T-cell (primary cell): ENCODE measurements at regions not wholly inside any gene's neighbourhood (a gene's known extent, or its start where the extent isn't known, plus 50 kb on each side); places are given as distances from the start of the nearest gene placed in this dataset.

ENCODE experiments used
- ATAC-seq, 4 experiments: fragments of 200-7000 bp in 3 of 4; fragments of 150-1000 bp in 1 of 4; cut with Tn5 transposase; replicated peaks in 1 of 4; 1 replicate in 3 of 4; 2 replicates in 1 of 4; pipeline ENCODE4 v1.10.0; 2021; ENCODE audit warnings: moderate library complexity in 3 of 4, mild to moderate bottlenecking in 2 of 4, moderate number of reproducible peaks in 1 of 4
- CTCF ChIA-PET, 2 donors: fragments of 300-600 bp; sonication (Branson Sonifier 250); formaldehyde crosslinking; loops; one replicate each; lab custom pipeline; 2022; ENCODE audit warnings: antibody characterized with exemption in 2 of 2; lab: Charles Lee
- POLR2A ChIA-PET, 2 donors: fragments of 300-600 bp; sonication (Branson Sonifier 250); formaldehyde crosslinking; loops; one replicate each; lab custom pipeline; 2022; ENCODE audit warnings: antibody characterized with exemption in 2 of 2; lab: Charles Lee
- DNase-seq, 35 experiments: peaks; one replicate each; pipeline versions ENCODE4 v3.0.0 to v3.0.0-alpha.2; 2013 to 2023
- H3K27ac ChIP-seq: one replicate; pipeline ENCODE4 v1.5.1; 2013; ENCODE audit warnings: low read length
- H3K27me3 ChIP-seq, 2 experiments: replicated peaks in 1 of 2; 1 replicate in 1 of 2; 2 replicates in 1 of 2; pipeline versions ENCODE4 v1.6.1 to v1.7.0; 2013; ENCODE audit warnings: low read length in 1 of 2, mixed read lengths in 1 of 2; ENCODE audit not compliant: control insufficient read depth in 2 of 2, insufficient read depth in 2 of 2; ENCODE audit errors: extremely low read depth in 1 of 2
- H3K36me3 ChIP-seq, 2 donors: 1 replicate in 1 of 2; 2 replicates in 1 of 2; pipeline versions ENCODE4 v1.6.1 to v1.7.0; 2013; ENCODE audit warnings: low read length in 1 of 2; ENCODE audit not compliant: control insufficient read depth in 2 of 2, insufficient read depth in 1 of 2; ENCODE audit errors: extremely low read depth in 1 of 2
- H3K4me1 ChIP-seq, 2 experiments: 1 replicate in 1 of 2; 2 replicates in 1 of 2; pipeline versions ENCODE4 v1.6.1 to v1.7.0; 2013; ENCODE audit warnings: low read length in 2 of 2, mixed read lengths in 1 of 2; ENCODE audit not compliant: insufficient read depth in 2 of 2, control insufficient read depth in 1 of 2; ENCODE audit errors: extremely low read depth in 1 of 2
- H3K4me3 ChIP-seq, 2 donors: 1 replicate in 1 of 2; 2 replicates in 1 of 2; pipeline versions ENCODE4 v1.5.1 to v1.7.0; 2013; ENCODE audit warnings: mild to moderate bottlenecking in 2 of 2, low read length in 1 of 2, moderate library complexity in 1 of 2; ENCODE audit not compliant: control insufficient read depth in 1 of 2; ENCODE audit errors: extremely low read depth in 1 of 2
- H3K9me3 ChIP-seq: 2 replicates; pipeline ENCODE4 v1.7.0; 2013
- H3K27ac Mint-ChIP-seq, 2 donors: one replicate each; pipeline ENCODE4 v1.8.0; 2020 to 2021; ENCODE audit warnings: mild to moderate bottlenecking in 2 of 2, mixed read lengths in 2 of 2
- H3K27me3 Mint-ChIP-seq, 2 donors: one replicate each; pipeline ENCODE4 v1.8.0; 2021 to 2022; ENCODE audit warnings: mixed read lengths in 2 of 2
- H3K36me3 Mint-ChIP-seq: one replicate; pipeline ENCODE4 v1.8.0; 2021; ENCODE audit warnings: mixed read lengths
- H3K4me1 Mint-ChIP-seq, 3 donors: one replicate each; pipeline ENCODE4 v1.8.0; 2020 to 2022; ENCODE audit warnings: mixed read lengths in 3 of 3, mild to moderate bottlenecking in 1 of 3
- H3K4me3 Mint-ChIP-seq, 3 donors: one replicate each; pipeline ENCODE4 v1.8.0; 2020 to 2022; ENCODE audit warnings: mild to moderate bottlenecking in 3 of 3, mixed read lengths in 3 of 3, moderate library complexity in 3 of 3
- H3K9me3 Mint-ChIP-seq, 3 donors: one replicate each; pipeline ENCODE4 v1.8.0; 2020 to 2022; ENCODE audit warnings: mixed read lengths in 3 of 3
- WGBS: methylation state at CpG from one replicate; pipeline ENCODE4 v1.1.5; 2013; ENCODE audit warnings: missing lambda C conversion rate; ENCODE audit not compliant: insufficient coverage; 5-methylcytosine and 5-hydroxymethylcytosine counted together

DNA sequence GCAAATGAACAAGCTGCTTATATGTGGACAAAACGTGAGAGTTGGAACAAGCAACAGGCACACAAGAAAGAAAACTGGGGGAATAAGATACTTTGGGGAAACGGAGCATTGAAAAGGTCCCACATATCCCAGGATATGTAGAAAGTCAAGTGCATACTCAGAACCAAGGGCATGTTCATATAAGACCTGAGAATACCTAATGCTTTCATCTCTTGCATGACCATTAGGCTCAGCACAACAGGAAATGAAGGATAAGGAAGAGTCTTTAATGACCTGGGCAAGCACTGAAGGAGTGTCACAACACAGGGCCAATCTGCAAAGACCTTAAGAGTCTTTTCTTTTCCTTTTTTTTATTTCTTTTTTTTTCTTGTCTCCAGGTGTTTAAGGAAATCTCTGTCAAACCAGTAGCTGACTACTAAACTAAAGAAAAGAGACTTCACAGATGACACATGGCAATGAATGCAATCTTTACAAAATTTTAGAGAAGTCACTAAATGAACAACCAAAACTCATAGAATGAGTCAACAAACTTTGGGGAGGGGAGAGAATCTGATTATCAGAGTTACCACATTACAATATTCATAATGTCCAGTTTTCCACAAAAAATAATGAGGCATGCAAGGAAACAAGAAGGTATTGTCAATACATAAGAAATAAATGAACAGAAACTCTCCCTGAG is 67.9 kb upstream of the STK26 start:
- H3K36me3 ChIP-seq = no peaks in the 10 kb centered on the region
- no peak overlapping the region for H3K27ac ChIP-seq
- Mint-ChIP-seq H3K27ac (no peak overlapping the region), H3K9me3 (no peaks in the 10 kb centered on the region), H3K27me3 (peaks cover 0 to 34% of the 10 kb centered on the region in 2 donors), H3K36me3 (no peaks in the 10 kb centered on the region), H3K4me3 (no peak overlapping the region), H3K4me1 (peaks cover 0 to 6% (median 0%) of the 10 kb centered on the region in 3 donors)
- POLR2A ChIA-PET = no interaction called here
- ATAC-seq = no peak
- H3K9me3 ChIP-seq = no peaks in the 10 kb centered on the region
- WGBS = no CpG with 5 or more reads among the region's 2 CpGs
- H3K4me3 ChIP-seq = no peak overlapping the region
- no peak for DNase-seq
- H3K27me3 ChIP-seq = no peaks in the 10 kb centered on the region
- H3K4me1 ChIP-seq = no peaks in the 10 kb centered on the region
- CTCF ChIA-PET = no interaction called here

DNA sequence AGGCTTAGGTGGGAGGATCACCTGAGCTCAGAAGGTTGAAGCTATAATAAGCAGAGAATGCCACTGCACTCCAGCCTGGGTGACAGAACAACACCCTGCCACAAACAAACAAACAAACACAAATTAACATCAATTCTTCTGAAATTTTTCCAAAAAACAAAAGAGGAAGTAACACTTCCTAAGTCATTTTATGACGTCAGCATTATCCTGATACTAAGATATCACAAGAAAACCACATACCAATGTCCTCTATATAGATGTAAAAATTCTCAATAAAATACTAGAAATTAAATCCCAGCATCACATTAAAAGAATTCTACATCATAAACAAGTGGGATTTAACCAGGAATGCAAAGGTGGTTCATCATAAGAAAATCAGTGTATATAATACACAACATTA is 64.4 kb upstream of the STK26 start:
- Histone ChIP-seq H3K27me3 (no peaks in the 10 kb centered on the region), H3K27ac (no peak overlapping the region), H3K4me1 (no peaks in the 10 kb centered on the region), H3K4me3 (no peak overlapping the region), H3K9me3 (no peaks in the 10 kb centered on the region), H3K36me3 (no peaks in the 10 kb centered on the region)
- peaks cover 5 to 13% (median 6%) of the 10 kb centered on the region in 3 donors for H3K4me1 Mint-ChIP-seq
- ATAC-seq (no peak), DNase-seq (no peak)
- peaks cover 3% of the 10 kb centered on the region for H3K36me3 Mint-ChIP-seq
- H3K9me3 Mint-ChIP-seq = peaks cover 0 to 5% (median 0%) of the 10 kb centered on the region in 3 donors
- no peak overlapping the region for H3K27ac Mint-ChIP-seq
- WGBS = no CpG with 5 or more reads among the region's 1 CpG
- POLR2A ChIA-PET = no interaction called here
- peaks cover 0 to 27% of the 10 kb centered on the region in 2 donors for H3K27me3 Mint-ChIP-seq
- CTCF ChIA-PET = no interaction called here
- H3K4me3 Mint-ChIP-seq = no peak overlapping the region

DNA sequence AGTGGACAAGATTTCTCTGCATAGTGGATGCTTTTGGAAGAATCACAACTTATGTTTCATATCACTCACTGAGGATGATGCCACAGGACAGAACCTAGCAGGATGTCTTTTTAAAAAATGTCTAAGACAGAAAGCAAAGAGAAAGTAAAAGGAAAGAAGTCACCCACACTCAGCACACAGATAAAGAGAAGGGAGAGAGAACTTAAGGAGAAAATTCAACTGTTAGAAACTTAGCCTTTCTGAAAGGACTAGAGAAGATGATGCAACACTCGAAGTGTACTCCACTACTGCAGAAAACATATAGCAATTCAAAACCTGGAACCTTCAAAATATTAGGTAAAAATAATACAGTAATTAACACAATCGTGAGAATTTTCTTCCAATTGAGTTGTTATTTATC is 52.8 kb upstream of the STK26 start:
- DNase-seq (no peak), ATAC-seq (peak in 3 of 4 experiments; percentile 27 to 62 (median 57))
- no CpG with 5 or more reads among the region's 2 CpGs for WGBS
- Histone ChIP-seq H3K36me3 (no peaks in the 10 kb centered on the region), H3K9me3 (no peaks in the 10 kb centered on the region), H3K4me3 (no peak overlapping the region), H3K4me1 (peaks cover 0 to 2% of the 10 kb centered on the region in 2 experiments), H3K27me3 (no peaks in the 10 kb centered on the region), H3K27ac (no peak overlapping the region)
- Mint-ChIP-seq H3K27ac (peak overlapping the region; percentile 62 to 67), H3K36me3 (no peaks in the 10 kb centered on the region), H3K9me3 (no peaks in the 10 kb centered on the region), H3K27me3 (peaks cover 0 to 7% of the 10 kb centered on the region in 2 donors), H3K4me1 (peaks cover 0 to 10% (median 7%) of the 10 kb centered on the region in 3 donors), H3K4me3 (peak overlapping the region in 2 of 3 donors; percentile 7 to 25)
- POLR2A ChIA-PET = no interaction called here
- CTCF ChIA-PET = no interaction called here
